DND-41 (cell line): ENCODE measurements at regions not wholly inside any gene's neighbourhood (a gene's known extent, or its start where the extent isn't known, plus 50 kb on each side); places are given as distances from the start of the nearest gene placed in this dataset.

Source experiments
- ATAC-seq: fragments of 200-7000 bp; cut with Tn5 transposase; 3 replicates; pipeline ENCODE4 v1.9.1; 2021; ENCODE audit warnings: low read depth; ENCODE audit not compliant: insufficient read depth
- DNase-seq: peaks from one replicate; pipeline ENCODE4 v3.0.0-alpha.2; 2020
- H2AFZ ChIP-seq: 2 replicates; pipeline ENCODE4 v1.6.0; 2012; ENCODE audit warnings: low read depth, low read length
- H3K27ac ChIP-seq: 2 replicates; pipeline ENCODE4 v1.5.1; 2012; ENCODE audit warnings: low read length, inconsistent platforms
- H3K27me3 ChIP-seq: fragments of 200-600 bp; sonication (generic); 2 replicates; pipeline ENCODE4 v1.6.0; 2012; ENCODE audit warnings: low read length, mild to moderate bottlenecking, inconsistent platforms; ENCODE audit not compliant: insufficient read depth, poor library complexity
- H3K36me3 ChIP-seq: 2 replicates; pipeline ENCODE4 v1.5.1; 2012; ENCODE audit warnings: low read length, inconsistent platforms; ENCODE audit not compliant: insufficient read depth
- H3K4me1 ChIP-seq: 2 replicates; pipeline ENCODE4 v1.5.1; 2012; ENCODE audit warnings: mild to moderate bottlenecking, low read length; ENCODE audit not compliant: insufficient read depth
- H3K4me2 ChIP-seq: 2 replicates; pipeline ENCODE4 v1.6.0; 2012; ENCODE audit warnings: mild to moderate bottlenecking, moderate library complexity, low read length, inconsistent platforms; ENCODE audit not compliant: insufficient read depth
- H3K4me3 ChIP-seq, 2 experiments: fragments of 200-600 bp in 1 of 2; shearing (Covaris generic) in 1 of 2; 2 replicates each; pipeline ENCODE4 v1.5.1; 2012 to 2016; ENCODE audit warnings: inconsistent platforms in 2 of 2, low read length in 2 of 2, mild to moderate bottlenecking in 2 of 2, low read depth in 1 of 2, moderate library complexity in 1 of 2
- H3K79me2 ChIP-seq: 2 replicates; pipeline ENCODE4 v1.6.0; 2012; ENCODE audit warnings: low read length, inconsistent platforms; ENCODE audit not compliant: insufficient read depth
- H3K9ac ChIP-seq: 2 replicates; pipeline ENCODE4 v1.6.0; 2012; ENCODE audit warnings: low read depth, mild to moderate bottlenecking, inconsistent platforms, low read length, moderate library complexity
- H3K9me3 ChIP-seq: 2 replicates; pipeline ENCODE4 v1.5.1; 2012; ENCODE audit warnings: low read length, moderate library complexity, mild to moderate bottlenecking, inconsistent platforms; ENCODE audit not compliant: insufficient read depth, severe bottlenecking
- H4K20me1 ChIP-seq: 2 replicates; pipeline ENCODE4 v1.6.0; 2012; ENCODE audit warnings: low read length; ENCODE audit not compliant: insufficient read depth
- CTCF ChIP-seq: IDR thresholded peaks from 2 replicates; pipeline ENCODE4 v1.5.1; 2012; ENCODE audit warnings: borderline replicate concordance, low read length, moderate library complexity, mild to moderate bottlenecking; ENCODE audit not compliant: poor library complexity, severe bottlenecking; ENCODE audit errors: extremely low read depth
- EZH2 ChIP-seq: IDR thresholded peaks from 3 replicates; pipeline ENCODE4 v1.6.1; 2012; ENCODE audit warnings: borderline replicate concordance, low read depth, mild to moderate bottlenecking, moderate library complexity, low read length, inconsistent platforms; ENCODE audit not compliant: severe bottlenecking

GRCh38 chr6:40961831-40962230, 77.2 kb downstream of the UNC5CL start:
- H4K20me1 ChIP-seq: no peaks in the 10 kb centered on the region
- H3K36me3 ChIP-seq: no peaks in the 10 kb centered on the region
- H3K79me2 ChIP-seq: no peaks in the 10 kb centered on the region
- no peaks in the 10 kb centered on the region for H3K27me3 ChIP-seq
- ATAC-seq (no peak), DNase-seq (no peak)
- H3K4me3 ChIP-seq: no peak overlapping the region
- no peak overlapping the region for H3K9ac ChIP-seq
- no peak overlapping the region for H2AFZ ChIP-seq
- H3K27ac ChIP-seq: peak overlapping the region; percentile 54
- H3K4me2 ChIP-seq: peak overlapping the region; percentile 5; the same call in 1 of the 2 replicates
- peaks cover 23% of the 10 kb centered on the region for H3K4me1 ChIP-seq
- H3K9me3 ChIP-seq: no peaks in the 10 kb centered on the region
- no peak for TF ChIP-seq CTCF
- TF ChIP-seq EZH2: no peak

GRCh38 chr6:40960742-40961430, 78.1 kb downstream of the UNC5CL start:
- no peak for ATAC-seq
- no peaks in the 10 kb centered on the region for H4K20me1 ChIP-seq
- no peaks in the 10 kb centered on the region for H3K27me3 ChIP-seq
- no peak overlapping the region for H3K9ac ChIP-seq
- no peak overlapping the region for H2AFZ ChIP-seq
- H3K27ac ChIP-seq: peak overlapping the region; percentile 54; the same call in 1 of the 2 replicates
- H3K4me2 ChIP-seq: no peak overlapping the region
- no peak for TF ChIP-seq EZH2
- no peak for TF ChIP-seq CTCF
- no peaks in the 10 kb centered on the region for H3K9me3 ChIP-seq
- H3K36me3 ChIP-seq: no peaks in the 10 kb centered on the region
- peaks cover 23% of the 10 kb centered on the region for H3K4me1 ChIP-seq
- DNase-seq: no peak
- H3K4me3 ChIP-seq: no peak overlapping the region
- H3K79me2 ChIP-seq: no peaks in the 10 kb centered on the region

- no peak overlapping the region for H3K9ac ChIP-seq
Measured at GRCh38 chr6:40959781-40960327, 79.2 kb downstream of the UNC5CL start.

More at GRCh38 chr6:40959781-40960327, 79.2 kb downstream of the UNC5CL start:
- no peak overlapping the region for H3K4me2 ChIP-seq
- no peaks in the 10 kb centered on the region for H3K9me3 ChIP-seq
- H4K20me1 ChIP-seq: no peaks in the 10 kb centered on the region
- H3K27me3 ChIP-seq: no peaks in the 10 kb centered on the region
- no peaks in the 10 kb centered on the region for H3K36me3 ChIP-seq
- H2AFZ ChIP-seq: no peak overlapping the region
- H3K4me1 ChIP-seq: peaks cover 23% of the 10 kb centered on the region
- TF ChIP-seq EZH2 (no peak), CTCF (no peak)
- no peak overlapping the region for H3K4me3 ChIP-seq
- no peaks in the 10 kb centered on the region for H3K79me2 ChIP-seq
- no peak overlapping the region for H3K27ac ChIP-seq
- DNase-seq: no peak
- no peak for ATAC-seq
